Heart right ventricle (tissue), 16 donors: ENCODE measurements at regions not wholly inside any gene's neighbourhood (a gene's known extent, or its start where the extent isn't known, plus 50 kb on each side); places are given as distances from the start of the nearest gene placed in this dataset.

ENCODE experiments used
- ATAC-seq, 8 donors: fragments of 200-7000 bp; cut with Tn5 transposase; one replicate each; pipeline ENCODE4 v1.9.1; 2020; ENCODE audit warnings: mild to moderate bottlenecking in 8 of 8, moderate library complexity in 8 of 8, moderate number of reproducible peaks in 1 of 8
- DNase-seq, 2 donors: peaks; one replicate each; pipeline ENCODE4 v3.0.0-alpha.2; 2020
- H3K27ac ChIP-seq, 10 donors: fragments of 200-600 bp; sonication (generic) in 2 of 10; one replicate each; pipeline versions ENCODE4 v1.5.0 to v1.8.0; 2020 to 2022; ENCODE audit warnings: mild to moderate bottlenecking in 3 of 10
- H3K27me3 ChIP-seq, 7 donors: fragments of 200-600 bp; one replicate each; pipeline ENCODE4 v1.8.0; 2021 to 2022; ENCODE audit warnings: mild to moderate bottlenecking in 2 of 7
- H3K36me3 ChIP-seq, 9 donors: fragments of 200-600 bp; sonication (generic) in 1 of 9; one replicate each; pipeline versions ENCODE4 v1.5.0 to v1.8.0; 2020 to 2022; ENCODE audit warnings: mild to moderate bottlenecking in 2 of 9
- H3K4me1 ChIP-seq, 9 donors: fragments of 200-600 bp; sonication (generic) in 1 of 9; one replicate each; pipeline versions ENCODE4 v1.5.0 to v1.8.0; 2020 to 2022; ENCODE audit warnings: mild to moderate bottlenecking in 4 of 9
- H3K4me3 ChIP-seq, 10 donors: fragments of 200-600 bp; sonication (generic) in 2 of 10; one replicate each; pipeline versions ENCODE4 v1.5.0 to v1.8.0; 2020 to 2022; ENCODE audit warnings: mild to moderate bottlenecking in 7 of 10, moderate library complexity in 2 of 10
- H3K9me3 ChIP-seq, 11 donors: fragments of 200-600 bp in 10 of 11; sonication (generic) in 2 of 11; one replicate each; pipeline versions ENCODE4 v1.5.0 to v1.8.0; 2013 to 2022; ENCODE audit warnings: mild to moderate bottlenecking in 2 of 11, control low read depth in 1 of 11, moderate library complexity in 1 of 11
- WGBS, 2 donors: extraction: QIAGEN DNeasy Blood & Tissue Kit; methylation state at CpG; one replicate each; pipeline ENCODE4 v1.1.7; 2013; ENCODE audit warnings: inconsistent platforms in 1 of 2; 5-methylcytosine and 5-hydroxymethylcytosine counted together
- intact Hi-C, 10 donors: fragments of 100-400 bp; cut with DNase I; formaldehyde crosslinking; loops; one replicate each; pipeline versions ENCODE4 v1.11.1 to v1.14.2; 2022
- TF ChIP-seq, protein P1 (sequence below), 9 donors: fragments of 200-600 bp; sonication (generic) in 2 of 9; IDR thresholded peaks; one replicate each; pipeline versions ENCODE4 v1.5.0 to v1.8.0; 2021 to 2022; ENCODE audit warnings: antibody characterized with exemption in 9 of 9, mild to moderate bottlenecking in 5 of 9, moderate library complexity in 1 of 9
- donor health status: Arrhythmogenic right ventricular cardiomyopathy.
- donor health status: ischemic (EF 13 %, LVEDD 7.1; RV severe dilation, severe dysfunction).
- donor health status: healthy with polysubstance abuse.
- donor health status: DM: no; HTN: yes; CAD: no.
- donor health status: DM: no; HTN: no; CAD: no.
- donor health status: ischemic (EF 25% LVEDD 6.9; RV normal size, moderate dysfunction).
- donor health status: ischemic (EF 25% LVEDD 5.7; RV mildly dilated, moderate dysfunction).
- donor health status: healthy.
- donor health status: DM: yes; HTN: yes; CAD: no.
- donor health status: Ischemic cardiomyopathy.
- donor health status: ischemic (EF 35%, LVEDD 5.7; RV mildly dilated, moderate dysfunction).
- donor health status: nonischemic (EF 11% LVEDD 7.7; RV severe dilation, severe dysfunction).
- donor health status: DM: yes; HTN: yes; CAD: no.
- donor health status: PGD.
- donor health status: ischemic (EF 29% LVEDD 5.4; RV normal size, mild dysfunction).
- donor health status: nonischemic (EF 23%, LVEDD 6.1; RV moderate dilation, normal function).

DNA sequence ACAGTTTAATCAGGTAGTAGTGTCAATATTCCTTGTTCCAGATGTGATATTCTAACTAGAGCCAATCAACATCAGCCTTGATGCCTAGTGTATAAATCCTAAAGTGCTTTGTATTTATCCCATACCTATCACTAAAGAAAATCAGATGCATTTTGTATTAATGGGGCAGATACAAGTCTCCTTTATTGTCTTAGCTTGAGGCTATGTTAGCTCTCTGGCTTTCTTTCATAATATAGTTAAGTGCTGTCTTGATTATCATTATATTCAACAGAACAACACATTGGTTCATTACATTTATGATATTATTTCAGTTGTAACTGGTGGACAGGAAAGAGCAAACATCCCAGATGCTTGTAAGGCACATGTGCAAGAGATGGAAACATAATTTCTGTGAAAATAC is 338.8 kb downstream of the PLA2G4A start:
- intact Hi-C loops: no loop called here
- no peak for ATAC-seq
- TF ChIP-seq, protein P1, sequence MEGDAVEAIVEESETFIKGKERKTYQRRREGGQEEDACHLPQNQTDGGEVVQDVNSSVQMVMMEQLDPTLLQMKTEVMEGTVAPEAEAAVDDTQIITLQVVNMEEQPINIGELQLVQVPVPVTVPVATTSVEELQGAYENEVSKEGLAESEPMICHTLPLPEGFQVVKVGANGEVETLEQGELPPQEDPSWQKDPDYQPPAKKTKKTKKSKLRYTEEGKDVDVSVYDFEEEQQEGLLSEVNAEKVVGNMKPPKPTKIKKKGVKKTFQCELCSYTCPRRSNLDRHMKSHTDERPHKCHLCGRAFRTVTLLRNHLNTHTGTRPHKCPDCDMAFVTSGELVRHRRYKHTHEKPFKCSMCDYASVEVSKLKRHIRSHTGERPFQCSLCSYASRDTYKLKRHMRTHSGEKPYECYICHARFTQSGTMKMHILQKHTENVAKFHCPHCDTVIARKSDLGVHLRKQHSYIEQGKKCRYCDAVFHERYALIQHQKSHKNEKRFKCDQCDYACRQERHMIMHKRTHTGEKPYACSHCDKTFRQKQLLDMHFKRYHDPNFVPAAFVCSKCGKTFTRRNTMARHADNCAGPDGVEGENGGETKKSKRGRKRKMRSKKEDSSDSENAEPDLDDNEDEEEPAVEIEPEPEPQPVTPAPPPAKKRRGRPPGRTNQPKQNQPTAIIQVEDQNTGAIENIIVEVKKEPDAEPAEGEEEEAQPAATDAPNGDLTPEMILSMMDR (IDR thresholded peaks at IDR 0.05): no peak

DNA sequence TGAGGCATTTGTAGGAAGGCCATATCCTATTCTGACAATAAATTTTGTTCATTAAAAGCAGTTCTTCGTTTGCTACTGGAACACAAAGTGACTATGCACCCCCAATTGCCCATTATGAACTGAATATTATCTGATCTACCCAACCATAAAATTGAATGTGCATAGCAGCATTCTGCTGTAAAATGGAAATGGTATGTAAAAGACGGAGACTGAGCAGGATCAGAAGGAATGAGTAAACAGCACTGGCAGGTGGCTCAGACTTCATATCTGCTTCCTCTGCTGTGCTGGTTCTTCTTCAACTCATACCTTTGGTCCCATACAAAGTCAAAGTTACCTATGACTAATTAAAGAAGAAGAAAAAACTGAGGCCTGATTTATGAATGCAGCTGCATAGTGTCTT is 339.5 kb downstream of the PLA2G4A start:
- no peaks in the 10 kb centered on the region for H3K4me1 ChIP-seq
- H3K4me3 ChIP-seq: no peak overlapping the region
- H3K27me3 ChIP-seq: no peaks in the 10 kb centered on the region
- no peaks in the 10 kb centered on the region for H3K36me3 ChIP-seq
- DNase-seq: no peak
- H3K27ac ChIP-seq: no peak overlapping the region
- intact Hi-C loops: no loop called here
- 65 to 70% methylated on average over 2 of the region's 2 CpGs for WGBS, 2 donors
- ATAC-seq: no peak
- TF ChIP-seq, protein P1 (IDR thresholded peaks at IDR 0.05): no peak
- peaks cover 0 to 47% (median 0%) of the 10 kb centered on the region in 11 donors for H3K9me3 ChIP-seq

More for the DNA sequence above, 338.8 kb downstream of the PLA2G4A start:
- no peak overlapping the region for H3K27ac ChIP-seq
- H3K4me1 ChIP-seq: no peaks in the 10 kb centered on the region
- no peaks in the 10 kb centered on the region for H3K27me3 ChIP-seq
- no peak overlapping the region for H3K4me3 ChIP-seq
- H3K36me3 ChIP-seq: no peaks in the 10 kb centered on the region
- DNase-seq: no peak
- peaks cover 0 to 42% (median 0%) of the 10 kb centered on the region in 11 donors for H3K9me3 ChIP-seq

DNA sequence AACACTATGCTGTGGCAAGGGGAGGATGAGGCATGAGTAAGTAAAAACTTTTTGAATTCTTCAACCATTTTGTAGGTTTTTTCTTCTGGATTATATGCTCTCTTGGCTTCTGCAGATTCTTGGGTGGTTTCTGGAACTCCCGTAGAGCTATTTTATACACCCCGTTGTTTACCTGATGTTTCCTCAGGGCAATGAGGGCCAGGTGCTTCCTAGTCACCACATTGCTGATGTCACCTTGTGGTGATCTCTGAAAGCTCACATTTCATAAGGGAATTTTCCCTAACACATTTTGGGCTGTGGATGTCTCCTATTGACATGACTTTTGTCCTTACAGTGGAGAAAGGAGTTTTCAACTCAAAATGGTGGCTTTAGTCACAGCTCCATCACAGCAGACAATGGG is 356.6 kb downstream of the PLA2G4A start:
- Histone ChIP-seq H3K9me3 (peaks cover 0 to 37% (median 15%) of the 10 kb centered on the region in 11 donors), H3K4me3 (no peak overlapping the region), H3K27me3 (no peaks in the 10 kb centered on the region), H3K27ac (no peak overlapping the region), H3K36me3 (no peaks in the 10 kb centered on the region), H3K4me1 (no peaks in the 10 kb centered on the region)
- intact Hi-C loops: no loop called here
- TF ChIP-seq, protein P1 (IDR thresholded peaks at IDR 0.05): no peak
- DNase-seq (no peak), ATAC-seq (no peak)
- 87 to 95% methylated on average over 2 of the region's 2 CpGs for WGBS, 2 donors

DNA sequence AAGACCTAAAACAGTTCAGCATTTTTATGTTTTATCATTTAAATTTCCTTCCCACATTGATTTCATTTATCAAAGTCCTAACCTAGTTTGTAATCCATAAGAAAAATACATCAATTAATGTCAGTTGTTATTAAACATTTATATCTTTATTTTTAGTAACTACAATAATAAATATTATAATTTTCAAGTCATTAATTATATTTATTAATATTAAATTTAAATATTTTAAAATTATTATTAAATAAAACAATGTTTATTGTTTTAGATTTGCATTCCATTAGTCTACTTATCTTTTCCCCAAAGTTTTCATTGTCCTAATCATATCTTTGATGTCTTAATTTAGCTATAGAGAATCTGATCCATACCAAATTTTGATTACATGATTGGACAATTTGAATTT is 368.9 kb downstream of the PLA2G4A start:
- Histone ChIP-seq H3K9me3 (peaks cover 0 to 18% (median 0%) of the 10 kb centered on the region in 11 donors), H3K4me1 (no peaks in the 10 kb centered on the region), H3K27me3 (no peaks in the 10 kb centered on the region), H3K27ac (no peak overlapping the region), H3K36me3 (no peaks in the 10 kb centered on the region), H3K4me3 (no peak overlapping the region)
- no peak for DNase-seq
- no peak for ATAC-seq
- TF ChIP-seq, protein P1 (IDR thresholded peaks at IDR 0.05): no peak
- intact Hi-C loops: no loop called here

DNA sequence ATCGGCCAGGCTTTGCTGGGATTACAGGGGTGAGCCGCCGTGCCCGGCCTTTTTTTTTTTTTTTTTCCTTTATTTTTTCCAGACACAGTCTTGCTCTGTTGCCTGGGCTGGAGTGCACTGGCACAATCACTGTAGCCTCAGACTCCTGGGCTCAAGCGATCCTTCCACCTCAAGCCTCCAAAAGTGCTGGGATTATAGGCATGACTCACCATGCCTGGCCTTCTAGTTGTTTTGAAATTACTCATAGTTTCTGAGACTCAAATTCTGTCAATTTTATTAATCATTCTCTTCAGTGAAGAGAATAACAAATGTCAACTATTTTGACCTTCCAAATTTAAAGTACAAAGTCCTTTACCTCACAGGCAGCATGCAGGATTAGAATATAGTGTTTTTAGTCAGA is 374.5 kb downstream of the PLA2G4A start:
- Histone ChIP-seq H3K36me3 (no peaks in the 10 kb centered on the region), H3K4me1 (no peaks in the 10 kb centered on the region), H3K9me3 (no peaks in the 10 kb centered on the region), H3K4me3 (no peak overlapping the region), H3K27me3 (no peaks in the 10 kb centered on the region), H3K27ac (no peak overlapping the region)
- DNase-seq: no peak
- intact Hi-C loops: no loop called here
- TF ChIP-seq, protein P1 (IDR thresholded peaks at IDR 0.05): no peak
- no peak for ATAC-seq
- WGBS, 2 donors: 92 to 98% methylated on average over 5 of the region's 5 CpGs
